ENCODE measurements at regions not wholly inside any gene's neighbourhood (a gene's known extent, or its start where the extent isn't known, plus 50 kb on each side); places are given as distances from the start of the nearest gene placed in this dataset.

DNA sequence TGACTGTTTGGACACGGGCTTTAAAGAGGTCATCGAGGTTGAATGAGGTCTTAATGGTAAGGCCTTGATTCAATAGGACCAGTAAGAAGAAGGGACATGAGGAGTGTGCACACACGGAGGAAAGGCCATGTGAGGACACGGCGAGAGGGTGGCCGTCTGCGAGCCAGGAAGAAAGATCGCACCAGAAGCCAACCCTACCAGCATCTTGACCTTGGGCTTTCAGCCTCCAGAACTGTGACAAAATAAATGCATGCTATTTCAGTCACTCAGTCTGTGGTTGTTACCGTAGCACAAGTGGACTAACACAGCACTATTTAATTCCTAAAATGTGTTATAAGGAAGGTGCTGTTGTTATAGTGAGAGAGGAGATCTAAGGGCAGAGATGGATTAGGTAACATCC is 468.6 kb upstream of the FAT1 start:
- TF ChIP-seq PHF8 (conservative IDR thresholded peaks at IDR 0.05; ENCODE audit: low read depth, low read length) (no peak), EZH2 (IDR thresholded peaks at IDR 0.05; ENCODE audit: low read depth, low read length, severe bottlenecking) (no peak), JUN (IDR thresholded peaks at IDR 0.05; ENCODE audit: low read depth, low read length) (no peak), POLR2A (IDR thresholded peaks at IDR 0.05; ENCODE audit: control extremely low read depth in 1 of 2, low read depth in 2 of 2, low read length in 2 of 2) (no peak), CHD1 (IDR thresholded peaks at IDR 0.05; ENCODE audit: low read depth, low read length) (no peak), EP300 (IDR thresholded peaks at IDR 0.05; ENCODE audit: borderline replicate concordance in 1 of 2, low read depth in 2 of 2, low read length in 2 of 2) (no peak), RXRA (IDR thresholded peaks at IDR 0.05; ENCODE audit: insufficient read depth, low read depth, low read length) (no peak), FOSL1 (IDR thresholded peaks at IDR 0.05; ENCODE audit: insufficient read depth, low read depth, low read length) (no peak)
- TF ChIP-seq, protein P1, sequence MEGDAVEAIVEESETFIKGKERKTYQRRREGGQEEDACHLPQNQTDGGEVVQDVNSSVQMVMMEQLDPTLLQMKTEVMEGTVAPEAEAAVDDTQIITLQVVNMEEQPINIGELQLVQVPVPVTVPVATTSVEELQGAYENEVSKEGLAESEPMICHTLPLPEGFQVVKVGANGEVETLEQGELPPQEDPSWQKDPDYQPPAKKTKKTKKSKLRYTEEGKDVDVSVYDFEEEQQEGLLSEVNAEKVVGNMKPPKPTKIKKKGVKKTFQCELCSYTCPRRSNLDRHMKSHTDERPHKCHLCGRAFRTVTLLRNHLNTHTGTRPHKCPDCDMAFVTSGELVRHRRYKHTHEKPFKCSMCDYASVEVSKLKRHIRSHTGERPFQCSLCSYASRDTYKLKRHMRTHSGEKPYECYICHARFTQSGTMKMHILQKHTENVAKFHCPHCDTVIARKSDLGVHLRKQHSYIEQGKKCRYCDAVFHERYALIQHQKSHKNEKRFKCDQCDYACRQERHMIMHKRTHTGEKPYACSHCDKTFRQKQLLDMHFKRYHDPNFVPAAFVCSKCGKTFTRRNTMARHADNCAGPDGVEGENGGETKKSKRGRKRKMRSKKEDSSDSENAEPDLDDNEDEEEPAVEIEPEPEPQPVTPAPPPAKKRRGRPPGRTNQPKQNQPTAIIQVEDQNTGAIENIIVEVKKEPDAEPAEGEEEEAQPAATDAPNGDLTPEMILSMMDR (IDR thresholded peaks at IDR 0.05; ENCODE audit: control extremely low read depth in 1 of 3, insufficient read depth in 1 of 3, low read depth in 1 of 3, low read length in 3 of 3) = no peak
- TF ChIP-seq, protein P2, sequence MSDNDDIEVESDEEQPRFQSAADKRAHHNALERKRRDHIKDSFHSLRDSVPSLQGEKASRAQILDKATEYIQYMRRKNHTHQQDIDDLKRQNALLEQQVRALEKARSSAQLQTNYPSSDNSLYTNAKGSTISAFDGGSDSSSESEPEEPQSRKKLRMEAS (IDR thresholded peaks at IDR 0.05) = no peak

Measured in H1 (cell line).